COLO668 (cell line): ENCODE measurements at regions not wholly inside any gene's neighbourhood (a gene's known extent, or its start where the extent isn't known, plus 50 kb on each side); places are given as distances from the start of the nearest gene placed in this dataset.

Experiments
- DNase-seq: peaks from one replicate; lab custom pipeline; 2025; ENCODE audit not compliant: unreplicated experiment; lab: John Stamatoyannopoulos, UW

GRCh38 chr14:63781686-63782085, 53.8 kb upstream of the SGPP1 start:
- DNase-seq, result no peak

- DNase-seq, result no peak
Measured at GRCh38 chr14:63782683-63783389, 55.0 kb upstream of the SGPP1 start.

DNA sequence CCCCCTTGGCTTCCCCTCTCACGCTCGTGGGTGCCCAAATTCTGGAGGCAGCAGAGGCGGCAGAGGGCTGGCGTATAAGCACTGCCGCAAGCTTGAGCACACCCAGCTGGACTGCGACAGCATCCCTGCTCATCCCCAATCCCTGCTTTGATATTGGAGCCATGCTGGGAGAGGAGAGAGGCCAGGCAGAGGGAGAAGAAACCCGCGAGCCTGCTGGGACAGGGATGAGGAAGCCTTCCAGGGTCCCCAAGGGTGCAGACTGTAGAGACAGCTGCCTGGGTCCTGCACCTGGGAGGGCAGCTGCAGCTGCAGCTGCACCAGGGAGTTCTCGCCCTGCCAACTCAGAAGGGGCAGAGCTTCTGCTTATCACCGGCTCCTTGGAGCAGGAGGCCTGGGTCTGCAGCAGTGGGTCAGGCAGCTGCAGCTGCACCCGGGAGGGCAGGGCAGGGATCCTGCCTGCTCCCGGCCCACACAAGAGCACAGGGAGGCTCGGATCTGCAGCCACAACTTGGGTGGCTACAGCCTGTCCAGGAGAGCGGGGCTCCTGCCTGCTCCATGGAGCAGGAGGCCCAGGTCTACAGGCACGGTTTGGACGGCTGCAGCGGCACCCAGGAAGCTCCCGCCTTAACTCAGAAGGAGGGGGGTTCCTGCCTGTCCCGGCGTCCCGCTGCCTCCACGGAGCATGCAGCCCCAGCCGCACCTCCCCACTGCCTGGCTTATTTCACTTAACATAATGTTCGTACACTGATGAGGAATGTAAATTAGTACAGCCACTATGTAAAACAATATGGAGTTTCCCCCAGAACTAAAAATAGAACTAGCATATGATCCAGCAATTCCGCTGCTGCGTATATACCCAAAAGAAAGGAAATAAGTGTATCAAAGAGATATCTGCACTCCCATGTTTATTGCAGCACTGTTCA, 60.4 kb upstream of the SGPP1 start:
- peak; percentile 26 for DNase-seq

GRCh38 chr14:63793376-63793775, 59.4 kb upstream of the SYNE2 start:
- DNase-seq, result no peak

DNA sequence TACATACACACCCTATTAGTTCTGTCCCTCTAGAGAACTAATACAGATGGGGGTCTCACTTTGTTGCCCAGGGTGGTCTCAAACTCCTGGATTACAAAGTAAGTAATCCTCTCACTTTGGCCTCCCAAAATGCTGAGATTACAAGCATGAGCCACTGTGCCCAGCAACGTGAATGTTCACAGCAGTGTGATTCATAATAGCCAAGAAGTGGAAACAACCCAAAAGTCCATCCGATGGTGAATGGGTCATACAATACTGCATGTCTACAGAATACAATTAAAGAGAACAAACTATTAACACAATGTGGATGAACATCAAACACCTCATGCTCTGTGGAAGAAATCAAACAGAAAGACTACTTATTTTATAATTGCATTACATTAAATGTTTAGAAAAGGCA, 57.3 kb upstream of the SYNE2 start:
- DNase-seq, result no peak

GRCh38 chr14:63800083-63800482, 52.7 kb upstream of the SYNE2 start:
- no peak for DNase-seq

- DNase-seq, result no peak
Measured at GRCh38 chr14:63800651-63801375, 52.0 kb upstream of the SYNE2 start.
